ENCODE measurements at regions not wholly inside any gene's neighbourhood (a gene's known extent, or its start where the extent isn't known, plus 50 kb on each side); places are given as distances from the start of the nearest gene placed in this dataset.
A peak's percentile ranks its signal among the peaks of the same experiment; 100 is the strongest.

- TF ChIP-seq, protein P1, sequence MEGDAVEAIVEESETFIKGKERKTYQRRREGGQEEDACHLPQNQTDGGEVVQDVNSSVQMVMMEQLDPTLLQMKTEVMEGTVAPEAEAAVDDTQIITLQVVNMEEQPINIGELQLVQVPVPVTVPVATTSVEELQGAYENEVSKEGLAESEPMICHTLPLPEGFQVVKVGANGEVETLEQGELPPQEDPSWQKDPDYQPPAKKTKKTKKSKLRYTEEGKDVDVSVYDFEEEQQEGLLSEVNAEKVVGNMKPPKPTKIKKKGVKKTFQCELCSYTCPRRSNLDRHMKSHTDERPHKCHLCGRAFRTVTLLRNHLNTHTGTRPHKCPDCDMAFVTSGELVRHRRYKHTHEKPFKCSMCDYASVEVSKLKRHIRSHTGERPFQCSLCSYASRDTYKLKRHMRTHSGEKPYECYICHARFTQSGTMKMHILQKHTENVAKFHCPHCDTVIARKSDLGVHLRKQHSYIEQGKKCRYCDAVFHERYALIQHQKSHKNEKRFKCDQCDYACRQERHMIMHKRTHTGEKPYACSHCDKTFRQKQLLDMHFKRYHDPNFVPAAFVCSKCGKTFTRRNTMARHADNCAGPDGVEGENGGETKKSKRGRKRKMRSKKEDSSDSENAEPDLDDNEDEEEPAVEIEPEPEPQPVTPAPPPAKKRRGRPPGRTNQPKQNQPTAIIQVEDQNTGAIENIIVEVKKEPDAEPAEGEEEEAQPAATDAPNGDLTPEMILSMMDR (IDR thresholded peaks at IDR 0.05; ENCODE audit: borderline replicate concordance, extremely low read depth, low read length, poor library complexity, severe bottlenecking) = no peak
- TF ChIP-seq EZH2 (IDR thresholded peaks at IDR 0.05; ENCODE audit: borderline replicate concordance, low read depth, low read length, severe bottlenecking) = no peak
- Histone ChIP-seq H2AFZ (ENCODE audit: low read depth, low read length) (no peak overlapping the region), H3K27me3 (ENCODE audit: insufficient read depth, low read length, poor library complexity) (no peaks in the 10 kb centered on the region), H3K79me2 (ENCODE audit: insufficient read depth, low read length) (no peaks in the 10 kb centered on the region), H3K4me2 (ENCODE audit: insufficient read depth, low read length) (no peak overlapping the region), H3K9ac (ENCODE audit: low read depth, low read length) (no peak overlapping the region), H3K9me3 (ENCODE audit: insufficient read depth, low read length, severe bottlenecking) (no peaks in the 10 kb centered on the region), H3K27ac (ENCODE audit: low read length) (no peak overlapping the region), H3K4me3 (ENCODE audit: low read depth in 1 of 2, low read length in 2 of 2) (no peak overlapping the region), H4K20me1 (ENCODE audit: insufficient read depth, low read length) (no peaks in the 10 kb centered on the region), H3K36me3 (ENCODE audit: insufficient read depth, low read length) (no peaks in the 10 kb centered on the region), H3K4me1 (ENCODE audit: insufficient read depth, low read length) (peaks cover 6% of the 10 kb centered on the region; the same call in 1 of the 2 replicates)
- DNase-seq (no peak), ATAC-seq (ENCODE audit: insufficient read depth, low read depth) (peak; percentile 35; the same call in 2 of the 3 replicates)
These were observed 1103.3 kb upstream of the B3GALT2 start for GRCh38 chr1:194289569-194290266.

- H3K27me3 ChIP-seq (ENCODE audit: insufficient read depth, low read length, poor library complexity) = no peaks in the 10 kb centered on the region
These were observed 1101.8 kb upstream of the B3GALT2 start for GRCh38 chr1:194288238-194288637.

DNA sequence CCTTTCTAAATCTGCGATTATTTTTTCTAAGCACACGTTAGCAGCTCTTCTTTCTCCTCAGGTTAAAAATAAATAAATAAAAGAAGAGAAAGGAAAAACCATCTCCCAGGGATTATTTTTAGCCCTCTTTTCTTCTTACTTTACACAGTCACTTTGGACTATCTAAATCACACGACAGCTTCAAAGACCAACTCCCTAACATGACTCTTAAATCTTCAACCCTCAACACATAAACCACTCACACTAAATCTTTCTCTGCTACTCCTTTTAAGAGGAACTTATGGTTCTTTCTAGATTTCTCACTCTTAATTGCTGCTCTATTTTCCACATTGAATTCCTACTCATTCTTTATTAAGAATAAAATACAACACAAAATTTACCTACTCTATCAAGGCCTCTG lies 1095.0 kb upstream of the B3GALT2 start:
- no peak overlapping the region for H3K9ac ChIP-seq (ENCODE audit: low read depth, low read length)
- no peaks in the 10 kb centered on the region for H3K36me3 ChIP-seq (ENCODE audit: insufficient read depth, low read length)
- no peaks in the 10 kb centered on the region for H3K9me3 ChIP-seq (ENCODE audit: insufficient read depth, low read length, severe bottlenecking)
- H3K27me3 ChIP-seq (ENCODE audit: insufficient read depth, low read length, poor library complexity) = no peaks in the 10 kb centered on the region
- H3K4me3 ChIP-seq (ENCODE audit: low read depth in 1 of 2, low read length in 2 of 2) = no peak overlapping the region
- TF ChIP-seq EZH2 (IDR thresholded peaks at IDR 0.05; ENCODE audit: borderline replicate concordance, low read depth, low read length, severe bottlenecking) = no peak
- TF ChIP-seq, protein P1 (IDR thresholded peaks at IDR 0.05; ENCODE audit: borderline replicate concordance, extremely low read depth, low read length, poor library complexity, severe bottlenecking) = no peak
- no peak for ATAC-seq (ENCODE audit: insufficient read depth, low read depth)
- H2AFZ ChIP-seq (ENCODE audit: low read depth, low read length) = no peak overlapping the region
- no peak overlapping the region for H3K27ac ChIP-seq (ENCODE audit: low read length)
- no peaks in the 10 kb centered on the region for H3K79me2 ChIP-seq (ENCODE audit: insufficient read depth, low read length)
- no peak overlapping the region for H3K4me2 ChIP-seq (ENCODE audit: insufficient read depth, low read length)
- no peaks in the 10 kb centered on the region for H3K4me1 ChIP-seq (ENCODE audit: insufficient read depth, low read length)
- no peaks in the 10 kb centered on the region for H4K20me1 ChIP-seq (ENCODE audit: insufficient read depth, low read length)
- DNase-seq = no peak

More at GRCh38 chr1:194288238-194288637, 1101.8 kb upstream of the B3GALT2 start:
- no peak overlapping the region for H2AFZ ChIP-seq (ENCODE audit: low read depth, low read length)
- no peak overlapping the region for H3K27ac ChIP-seq (ENCODE audit: low read length)
- H3K9me3 ChIP-seq (ENCODE audit: insufficient read depth, low read length, severe bottlenecking) = no peaks in the 10 kb centered on the region
- no peaks in the 10 kb centered on the region for H4K20me1 ChIP-seq (ENCODE audit: insufficient read depth, low read length)
- no peak for ATAC-seq (ENCODE audit: insufficient read depth, low read depth)
- H3K4me1 ChIP-seq (ENCODE audit: insufficient read depth, low read length) = peaks cover 6% of the 10 kb centered on the region; the same call in 1 of the 2 replicates
- no peak overlapping the region for H3K4me3 ChIP-seq (ENCODE audit: low read depth in 1 of 2, low read length in 2 of 2)
- no peak overlapping the region for H3K9ac ChIP-seq (ENCODE audit: low read depth, low read length)
- TF ChIP-seq, protein P1 (IDR thresholded peaks at IDR 0.05; ENCODE audit: borderline replicate concordance, extremely low read depth, low read length, poor library complexity, severe bottlenecking) = no peak
- TF ChIP-seq EZH2 (IDR thresholded peaks at IDR 0.05; ENCODE audit: borderline replicate concordance, low read depth, low read length, severe bottlenecking) = no peak
- H3K4me2 ChIP-seq (ENCODE audit: insufficient read depth, low read length) = no peak overlapping the region
- DNase-seq = no peak
- H3K79me2 ChIP-seq (ENCODE audit: insufficient read depth, low read length) = no peaks in the 10 kb centered on the region
- no peaks in the 10 kb centered on the region for H3K36me3 ChIP-seq (ENCODE audit: insufficient read depth, low read length)
